LNCaP clone FGC (cell line): ENCODE measurements at regions not wholly inside any gene's neighbourhood (a gene's known extent, or its start where the extent isn't known, plus 50 kb on each side); places are given as distances from the start of the nearest gene placed in this dataset.

Experiments
- DNase-seq: peaks from one replicate; pipeline ENCODE4 v3.0.0-alpha.2; 2011; ENCODE audit warnings: low read depth
- H3K4me3 ChIP-seq: 2 replicates; pipeline ENCODE4 v1.5.1; 2011; ENCODE audit warnings: mild to moderate bottlenecking, low read depth, low read length, control low read depth
- CTCF ChIP-seq: IDR thresholded peaks from 2 replicates; pipeline ENCODE4 v1.5.1; 2012; ENCODE audit warnings: mild to moderate bottlenecking; ENCODE audit not compliant: control insufficient read depth, insufficient read depth; ENCODE audit errors: extremely low read depth

GRCh38 chr5:175181331-175181730 lies 262.7 kb downstream of the DRD1 start:
- DNase-seq, result no peak
- no peak for TF ChIP-seq CTCF
- no peak overlapping the region for H3K4me3 ChIP-seq

DNA sequence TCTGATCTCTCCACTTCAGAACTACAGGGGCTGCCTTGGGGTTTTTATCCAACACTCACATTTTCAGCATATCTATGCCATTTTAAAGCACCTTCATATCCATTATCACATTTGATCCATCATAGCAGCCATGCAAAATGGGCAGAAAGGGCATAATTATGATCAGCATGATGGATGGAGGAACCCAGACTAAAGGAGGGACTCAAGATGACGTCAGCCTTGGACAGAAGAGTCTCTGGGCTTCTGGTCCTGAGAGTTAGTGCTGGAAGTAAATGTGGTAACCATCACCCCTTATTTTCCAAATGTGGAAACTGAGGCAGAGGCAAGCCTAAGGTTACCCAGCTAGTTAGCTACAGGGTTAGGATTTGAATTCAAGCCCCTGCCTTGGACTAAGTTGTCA lies 273.1 kb downstream of the DRD1 start:
- H3K4me3 ChIP-seq, result no peak overlapping the region
- no peak for DNase-seq
- TF ChIP-seq CTCF, result no peak

DNA sequence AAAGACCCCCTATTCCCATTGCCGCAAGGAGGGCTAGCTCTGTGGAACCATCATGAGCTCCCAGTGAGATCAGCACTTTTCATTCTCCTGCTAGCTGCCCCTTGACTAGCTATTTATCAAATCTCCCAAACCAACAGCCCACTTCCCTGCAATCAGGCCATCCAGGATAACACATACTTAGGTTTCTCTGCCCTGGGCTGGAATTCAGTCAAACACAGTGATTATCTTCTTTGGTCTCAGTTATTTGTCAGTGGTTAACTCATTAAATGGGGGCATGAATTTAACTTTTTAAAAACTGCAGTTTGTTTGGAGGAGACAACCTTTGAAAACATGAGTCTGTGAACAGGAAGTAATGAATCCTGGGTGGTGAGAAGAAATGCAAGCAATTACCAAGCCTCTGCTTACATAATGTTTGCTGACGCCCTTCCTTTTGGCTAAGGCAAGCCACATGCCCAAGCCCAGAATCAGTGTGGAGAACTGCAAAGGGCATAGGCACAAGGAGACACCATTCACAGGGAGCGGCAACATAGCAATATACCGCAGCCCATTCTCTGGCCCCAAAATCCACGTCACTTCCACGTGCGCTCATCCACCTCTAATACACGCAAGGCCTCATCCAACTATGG lies 275.0 kb downstream of the DRD1 start:
- H3K4me3 ChIP-seq, result no peak overlapping the region
- DNase-seq, result no peak
- TF ChIP-seq CTCF, result no peak

GRCh38 chr5:175166026-175166425 lies 278.0 kb downstream of the DRD1 start:
- no peak for TF ChIP-seq CTCF
- no peak overlapping the region for H3K4me3 ChIP-seq

GRCh38 chr5:175163586-175164275 lies 280.3 kb downstream of the DRD1 start:
- TF ChIP-seq CTCF, result no peak
- H3K4me3 ChIP-seq, result no peak overlapping the region
- no peak for DNase-seq

More at GRCh38 chr5:175166026-175166425, 278.0 kb downstream of the DRD1 start:
- no peak for DNase-seq

DNA sequence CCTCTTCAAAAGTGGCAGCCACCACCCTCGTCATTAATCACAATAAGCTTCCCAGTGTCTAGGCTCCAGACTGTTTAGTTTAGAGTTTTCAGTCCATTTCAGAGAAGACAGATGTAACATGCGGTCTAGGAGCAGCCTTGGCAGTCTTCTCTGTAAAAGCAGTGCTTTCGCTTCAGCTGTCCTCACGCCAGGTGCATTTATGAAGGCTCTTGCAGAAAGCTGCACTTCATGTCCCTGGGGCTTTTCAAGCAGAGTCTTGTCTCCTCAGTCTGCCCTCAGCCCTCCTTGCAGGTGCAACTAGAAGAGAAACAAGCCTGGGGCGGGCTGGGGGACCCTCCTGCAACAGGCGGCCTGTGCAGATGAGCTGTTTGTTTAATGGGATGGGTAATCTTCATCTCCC lies 281.9 kb downstream of the DRD1 start:
- no peak overlapping the region for H3K4me3 ChIP-seq
- no peak for TF ChIP-seq CTCF
- DNase-seq, result no peak

DNA sequence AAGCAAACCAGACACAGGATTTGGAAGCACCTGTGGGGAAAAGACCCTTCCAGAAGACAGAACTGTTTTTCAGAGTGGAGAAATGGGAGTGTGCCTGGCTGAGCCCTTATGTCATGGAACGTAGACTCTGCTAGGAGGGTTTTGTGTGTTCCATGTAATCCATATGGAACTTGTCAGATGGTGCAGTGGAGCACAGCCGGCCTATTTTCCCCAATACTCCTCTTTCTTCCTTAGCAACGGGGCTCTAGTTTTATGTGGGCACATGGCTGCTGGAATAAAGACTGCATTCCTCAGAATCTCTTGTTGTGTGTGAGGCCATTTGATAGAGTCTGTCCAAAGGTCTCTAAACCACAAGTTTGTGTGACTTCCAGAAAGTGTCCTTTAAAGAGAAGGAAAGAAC lies 284.0 kb downstream of the DRD1 start:
- H3K4me3 ChIP-seq, result no peak overlapping the region
- TF ChIP-seq CTCF, result no peak
- no peak for DNase-seq
